Endothelial cell of umbilical vein (primary cell): ENCODE measurements at regions not wholly inside any gene's neighbourhood (a gene's known extent, or its start where the extent isn't known, plus 50 kb on each side); places are given as distances from the start of the nearest gene placed in this dataset.

ENCODE experiments used
- BruUV-seq: library from RNA; stranded (reverse); fragments of 400-500 nt; replicated peaks from 2 replicates; lab custom pipeline; 2021; lab: Mats Ljungman, UMichigan
- CTCF ChIA-PET: fragments of 300-600, 350-600 bp; sonication (Branson Sonifier 250); formaldehyde crosslinking; loops from one replicate; lab custom pipeline; 2021; ENCODE audit warnings: antibody characterized with exemption, inconsistent platforms; lab: Charles Lee
- POLR2A ChIA-PET: fragments of 300-600, 350-600 bp; sonication (Branson Sonifier 250); formaldehyde crosslinking; loops from one replicate; lab custom pipeline; 2021; ENCODE audit warnings: antibody characterized with exemption, inconsistent platforms; lab: Charles Lee
- DNase-seq: peaks from one replicate; pipeline ENCODE4 v3.0.0-alpha.2; 2011; ENCODE audit warnings: low read depth, low spot score
- FAIRE-seq: peaks from 2 replicates; lab custom pipeline; 2011; peaks lifted over from hg19 to GRCh38; lab: Jason Lieb, UNC
- H2AFZ ChIP-seq: 2 replicates; pipeline ENCODE4 v1.6.0; 2012; ENCODE audit warnings: low read depth, low read length, control low read depth, inconsistent platforms
- H3K27ac ChIP-seq: 2 replicates; pipeline ENCODE4 v1.5.1; 2011; ENCODE audit warnings: low read depth, mild to moderate bottlenecking, control low read depth, low read length, moderate library complexity; ENCODE audit not compliant: insufficient read depth
- H3K27me3 ChIP-seq, 2 experiments: 2 replicates each; pipeline versions ENCODE4 v1.6.0 to v1.6.1; 2011; ENCODE audit warnings: low read length in 2 of 2, mixed read lengths in 1 of 2; ENCODE audit not compliant: control insufficient read depth in 2 of 2, insufficient read depth in 2 of 2
- H3K36me3 ChIP-seq, 2 experiments: 2 replicates in 1 of 2; 3 replicates in 1 of 2; pipeline ENCODE4 v1.5.1; 2011; ENCODE audit warnings: low read length in 2 of 2, mild to moderate bottlenecking in 1 of 2, moderate library complexity in 1 of 2; ENCODE audit not compliant: control insufficient read depth in 2 of 2, insufficient read depth in 2 of 2; ENCODE audit errors: extremely low read depth in 1 of 2
- H3K4me1 ChIP-seq: 3 replicates; pipeline ENCODE4 v1.5.1; 2011; ENCODE audit warnings: mild to moderate bottlenecking, low read length; ENCODE audit not compliant: control insufficient read depth, insufficient read depth; ENCODE audit errors: extremely low read depth
- H3K4me2 ChIP-seq: 2 replicates; pipeline ENCODE4 v1.6.1; 2011; ENCODE audit warnings: low read length, control low read depth, mixed read lengths; ENCODE audit not compliant: insufficient read depth
- H3K4me3 ChIP-seq, 3 experiments: fragments of 200-600 bp in 1 of 3; sonication (generic), shearing (Covaris generic) in 1 of 3; replicated peaks in 1 of 3; 2 replicates each; pipeline ENCODE4 v1.5.1; 2011 to 2016; ENCODE audit warnings: control low read depth in 3 of 3, low read length in 3 of 3, mild to moderate bottlenecking in 2 of 3, inconsistent platforms in 1 of 3, low read depth in 1 of 3, moderate library complexity in 1 of 3; ENCODE audit not compliant: insufficient read depth in 1 of 3
- H3K79me2 ChIP-seq: 2 replicates; pipeline ENCODE4 v1.6.0; 2012; ENCODE audit warnings: low read length, inconsistent platforms; ENCODE audit not compliant: control insufficient read depth, insufficient read depth
- H3K9ac ChIP-seq: replicated peaks from 2 replicates; pipeline ENCODE3; 2011; ENCODE audit warnings: low read length, control low read depth; ENCODE audit not compliant: insufficient read depth; ENCODE audit errors: extremely low read depth
- H3K9me1 ChIP-seq: replicated peaks from 3 replicates; pipeline ENCODE4 v1.6.0; 2011; ENCODE audit warnings: mild to moderate bottlenecking, low read length; ENCODE audit not compliant: control insufficient read depth, insufficient read depth; ENCODE audit errors: extremely low read depth
- H3K9me3 ChIP-seq: replicated peaks from 2 replicates; pipeline ENCODE4 v1.5.1; 2012; ENCODE audit warnings: low read length, inconsistent platforms; ENCODE audit not compliant: control insufficient read depth, insufficient read depth
- H4K20me1 ChIP-seq: replicated peaks from 2 replicates; pipeline ENCODE3; 2011; ENCODE audit warnings: mild to moderate bottlenecking, low read length; ENCODE audit not compliant: control insufficient read depth, insufficient read depth; ENCODE audit errors: extremely low read depth
- CTCF ChIP-seq, 2 donors: IDR thresholded peaks; 1 replicate in 1 of 2; 2 replicates in 1 of 2; pipeline ENCODE4 v1.5.1; 2011; ENCODE audit warnings: low read length in 2 of 2, mild to moderate bottlenecking in 2 of 2, moderate library complexity in 2 of 2, control low read depth in 1 of 2, inconsistent platforms in 1 of 2, low read depth in 1 of 2; ENCODE audit not compliant: insufficient read depth in 1 of 2; ENCODE audit errors: extremely low read depth in 1 of 2
- EZH2 ChIP-seq: IDR thresholded peaks from 2 replicates; pipeline ENCODE4 v1.6.1; 2012; ENCODE audit warnings: borderline replicate concordance, low read depth, mild to moderate bottlenecking, moderate library complexity, low read length, inconsistent platforms; ENCODE audit not compliant: severe bottlenecking
- GATA2 ChIP-seq: IDR thresholded peaks from 2 replicates; pipeline ENCODE4 v1.7.0; 2011; ENCODE audit warnings: low read depth, mild to moderate bottlenecking, moderate library complexity, mixed read lengths, low read length; ENCODE audit not compliant: insufficient read length, insufficient read depth
- JUN ChIP-seq: IDR thresholded peaks from 2 replicates; pipeline ENCODE4 v1.6.1; 2011; ENCODE audit warnings: borderline replicate concordance, low read depth; ENCODE audit not compliant: insufficient read length, insufficient read depth
- MYC ChIP-seq: IDR thresholded peaks from one replicate; pipeline ENCODE4 v1.6.1; 2011; ENCODE audit warnings: mild to moderate bottlenecking, low read depth, low read length
- POLR2A ChIP-seq: IDR thresholded peaks from 2 replicates; pipeline ENCODE4 v1.6.1; 2012; ENCODE audit warnings: low read depth, mild to moderate bottlenecking, control low read depth, low read length
- dilution Hi-C: fragments of 300-500 bp; cut with MboI; formaldehyde crosslinking; loops from one replicate; pipeline ENCODE4 v1.15.0; 2019; ENCODE audit warnings: low sequenced_read_pairs; ENCODE audit not compliant: extremely low pct_ligation_motif_present
- intact Hi-C: fragments of 100-400 bp; cut with micrococcal nuclease; formaldehyde crosslinking; loops from one replicate; pipeline ENCODE4 v1.10.0; 2022
- TF ChIP-seq, protein P1 (sequence below): IDR thresholded peaks from 2 replicates; pipeline ENCODE4 v1.6.1; 2011; ENCODE audit not compliant: insufficient read depth, insufficient read length

GRCh38 chr2:182573553-182573952, 142.5 kb upstream of the DNAJC10 start:
- H3K36me3 ChIP-seq = no peaks in the 10 kb centered on the region
- no peak overlapping the region for H3K4me3 ChIP-seq
- no peaks in the 10 kb centered on the region for H4K20me1 ChIP-seq
- ChIA-PET CTCF (no interaction called here), POLR2A (no interaction called here)
- intact Hi-C loops = no loop called here
- no peaks in the 10 kb centered on the region for H3K27me3 ChIP-seq
- TF ChIP-seq GATA2 (no peak), JUN (no peak), EZH2 (no peak)
- H3K9ac ChIP-seq = no peak overlapping the region
- no TSS peak for BruUV-seq
- no peak overlapping the region for H2AFZ ChIP-seq
- H3K9me3 ChIP-seq = no peaks in the 10 kb centered on the region
- no peak overlapping the region for H3K27ac ChIP-seq
- H3K79me2 ChIP-seq = no peaks in the 10 kb centered on the region
- DNase-seq (no peak), FAIRE-seq (no peak)
- no peaks in the 10 kb centered on the region for H3K9me1 ChIP-seq
- no peaks in the 10 kb centered on the region for H3K4me1 ChIP-seq
- dilution Hi-C loops = no loop called here
- no peak overlapping the region for H3K4me2 ChIP-seq

DNA sequence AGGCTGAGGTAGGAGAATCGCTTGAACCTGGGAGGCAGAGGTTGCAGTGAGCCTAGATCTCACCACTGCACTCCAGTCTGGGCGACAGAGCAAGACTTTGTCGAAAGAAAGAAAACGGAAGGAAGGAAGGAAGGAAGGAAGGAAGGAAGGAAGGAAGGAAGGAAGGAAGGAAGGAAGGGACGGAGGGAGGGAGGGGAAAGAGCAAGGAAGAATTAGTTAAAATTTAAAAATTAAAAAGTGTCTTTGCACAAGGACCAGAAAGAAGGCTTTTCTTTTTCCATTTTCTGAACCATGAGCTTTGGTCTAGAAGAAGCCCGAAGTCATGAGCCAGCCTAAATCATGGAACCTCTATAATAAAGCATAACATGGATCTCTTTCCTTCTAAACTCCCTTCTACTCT, 138.2 kb upstream of the DNAJC10 start:
- no peaks in the 10 kb centered on the region for H3K27me3 ChIP-seq
- no peak overlapping the region for H3K4me3 ChIP-seq
- ChIA-PET POLR2A (no interaction called here), CTCF (interaction anchor here (0.7 to 1.4 kb wide), 4 partner anchors 9 to 40 kb away, joined by 3 to 4 read pairs (median 3); no protein-coding TSS in a partner anchor)
- no peaks in the 10 kb centered on the region for H3K36me3 ChIP-seq
- H3K4me1 ChIP-seq = no peaks in the 10 kb centered on the region
- H3K79me2 ChIP-seq = no peaks in the 10 kb centered on the region
- H3K4me2 ChIP-seq = no peak overlapping the region
- no peak overlapping the region for H3K27ac ChIP-seq
- TF ChIP-seq MYC (no peak), POLR2A (no peak), CTCF (IDR thresholded peaks at IDR 0.05; ENCODE audit: extremely low read depth in 1 of 2, insufficient read depth in 1 of 2, low read depth in 1 of 2, low read length in 2 of 2) (no peak), GATA2 (no peak)
- TF ChIP-seq, protein P1, sequence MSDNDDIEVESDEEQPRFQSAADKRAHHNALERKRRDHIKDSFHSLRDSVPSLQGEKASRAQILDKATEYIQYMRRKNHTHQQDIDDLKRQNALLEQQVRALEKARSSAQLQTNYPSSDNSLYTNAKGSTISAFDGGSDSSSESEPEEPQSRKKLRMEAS = no peak
- no peaks in the 10 kb centered on the region for H4K20me1 ChIP-seq
- intact Hi-C loops = no loop called here
- H3K9me1 ChIP-seq = no peaks in the 10 kb centered on the region
- DNase-seq (no peak), FAIRE-seq (no peak)
- dilution Hi-C loops = no loop called here
- H3K9me3 ChIP-seq = no peaks in the 10 kb centered on the region
- no peak overlapping the region for H2AFZ ChIP-seq
- no TSS peak for BruUV-seq
- no peak overlapping the region for H3K9ac ChIP-seq
